MM.1S (cell line): ENCODE measurements at regions not wholly inside any gene's neighbourhood (a gene's known extent, or its start where the extent isn't known, plus 50 kb on each side); places are given as distances from the start of the nearest gene placed in this dataset.

Experiments
- DNase-seq: peaks from one replicate; pipeline ENCODE4 v3.0.0-alpha.2; 2015
- H2AFZ ChIP-seq: fragments of 300-600 bp; sonication (generic); 2 replicates; pipeline ENCODE4 v1.6.0; 2016; ENCODE audit warnings: antibody characterized with exemption, low read length
- H3F3A ChIP-seq: fragments of 300-600 bp; sonication (generic); 2 replicates; pipeline ENCODE4 v1.6.1; 2016; ENCODE audit warnings: mild to moderate bottlenecking, antibody characterized with exemption, low read length, moderate library complexity, mixed read lengths; ENCODE audit not compliant: insufficient read depth
- H3K27ac ChIP-seq: fragments of 300-600 bp; sonication (generic); 2 replicates; pipeline ENCODE4 v1.5.1; 2016; ENCODE audit warnings: mild to moderate bottlenecking, low read length
- H3K27me3 ChIP-seq: fragments of 300-600 bp; sonication (generic); replicated peaks from 2 replicates; pipeline ENCODE4 v1.6.0; 2016; ENCODE audit warnings: low read length; ENCODE audit not compliant: insufficient read depth
- H3K36me3 ChIP-seq: fragments of 300-600 bp; sonication (generic); replicated peaks from 2 replicates; pipeline ENCODE4 v1.6.1; 2016; ENCODE audit warnings: mild to moderate bottlenecking, low read length, mixed read lengths; ENCODE audit not compliant: insufficient read depth
- H3K4me1 ChIP-seq: fragments of 300-600 bp; sonication (generic); 2 replicates; pipeline ENCODE4 v1.6.1; 2016; ENCODE audit warnings: low read length, mixed read lengths
- H3K4me2 ChIP-seq: fragments of 300-600 bp; sonication (generic); 2 replicates; pipeline ENCODE4 v1.6.0; 2016; ENCODE audit warnings: low read depth, low read length
- H3K4me3 ChIP-seq: fragments of 300-600 bp; sonication (generic); 2 replicates; pipeline ENCODE4 v1.5.1; 2016; ENCODE audit warnings: low read length, mixed read lengths
- H3K79me2 ChIP-seq: fragments of 300-600 bp; sonication (generic); 2 replicates; pipeline ENCODE4 v1.6.1; 2016; ENCODE audit warnings: mixed run types, low read length, mixed read lengths
- H3K9ac ChIP-seq: fragments of 300-600 bp; sonication (generic); 2 replicates; pipeline ENCODE4 v1.6.1; 2016; ENCODE audit warnings: low read length, mixed read lengths
- H3K9me2 ChIP-seq: fragments of 300-600 bp; sonication (generic); replicated peaks from 2 replicates; pipeline ENCODE4 v1.6.1; 2016; ENCODE audit warnings: mild to moderate bottlenecking, low read length, mixed read lengths; ENCODE audit not compliant: insufficient read depth
- H3K9me3 ChIP-seq: fragments of 300-600 bp; sonication (generic); replicated peaks from 2 replicates; pipeline ENCODE4 v1.6.1; 2016; ENCODE audit warnings: mild to moderate bottlenecking, low read length, mixed read lengths; ENCODE audit not compliant: insufficient read depth
- H4K20me1 ChIP-seq: fragments of 300-600 bp; sonication (generic); 2 replicates; pipeline ENCODE4 v1.6.1; 2016; ENCODE audit warnings: mild to moderate bottlenecking, low read length, moderate library complexity, mixed read lengths; ENCODE audit not compliant: insufficient read depth
- EZH2 ChIP-seq: fragments of 300-600 bp; sonication (generic); optimal IDR thresholded peaks from 2 replicates; pipeline ENCODE3; 2017; ENCODE audit warnings: low read depth, mild to moderate bottlenecking, antibody characterized with exemption, low read length, mixed read lengths
- EZH2phosphoT487 ChIP-seq: fragments of 300-600 bp; sonication (generic); IDR thresholded peaks from 2 replicates; pipeline ENCODE4 v1.6.1; 2018; ENCODE audit warnings: antibody characterized with exemption, low read length
- TF ChIP-seq, protein P1 (sequence below): fragments of 300-600 bp; sonication (generic); IDR thresholded peaks from 2 replicates; pipeline ENCODE4 v1.5.1; 2016; ENCODE audit warnings: antibody characterized with exemption, low read length, mixed read lengths

DNA sequence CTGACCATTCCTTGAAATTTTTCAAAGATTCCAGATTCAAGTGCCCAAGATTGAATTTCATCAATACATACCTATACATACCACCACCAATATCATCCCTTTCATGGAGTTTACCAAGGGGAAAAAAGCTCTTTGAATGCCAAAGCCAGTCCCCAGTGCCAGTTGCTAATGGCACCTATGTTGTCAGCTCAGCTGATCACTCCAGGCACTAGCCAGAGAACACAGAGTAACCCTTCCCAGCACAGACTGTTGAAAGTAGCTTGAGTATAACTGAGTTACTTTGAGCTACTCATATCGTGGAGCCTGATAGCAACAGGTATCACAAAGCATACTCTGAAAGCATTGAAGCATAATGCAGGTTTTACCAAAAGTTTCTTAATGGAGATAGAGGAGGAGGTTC, 133.9 kb upstream of the NFIA start:
- no peaks in the 10 kb centered on the region for H3K27me3 ChIP-seq
- no peak overlapping the region for H3K4me3 ChIP-seq
- no peaks in the 10 kb centered on the region for H3K9me2 ChIP-seq
- no peaks in the 10 kb centered on the region for H3F3A ChIP-seq
- no peaks in the 10 kb centered on the region for H3K9me3 ChIP-seq
- no peak overlapping the region for H3K27ac ChIP-seq
- H3K4me1 ChIP-seq, result no peaks in the 10 kb centered on the region
- no peak for DNase-seq
- H3K4me2 ChIP-seq, result no peak overlapping the region
- no peak overlapping the region for H3K9ac ChIP-seq
- no peaks in the 10 kb centered on the region for H3K36me3 ChIP-seq
- no peaks in the 10 kb centered on the region for H4K20me1 ChIP-seq
- H3K79me2 ChIP-seq, result no peaks in the 10 kb centered on the region
- TF ChIP-seq, protein P1, sequence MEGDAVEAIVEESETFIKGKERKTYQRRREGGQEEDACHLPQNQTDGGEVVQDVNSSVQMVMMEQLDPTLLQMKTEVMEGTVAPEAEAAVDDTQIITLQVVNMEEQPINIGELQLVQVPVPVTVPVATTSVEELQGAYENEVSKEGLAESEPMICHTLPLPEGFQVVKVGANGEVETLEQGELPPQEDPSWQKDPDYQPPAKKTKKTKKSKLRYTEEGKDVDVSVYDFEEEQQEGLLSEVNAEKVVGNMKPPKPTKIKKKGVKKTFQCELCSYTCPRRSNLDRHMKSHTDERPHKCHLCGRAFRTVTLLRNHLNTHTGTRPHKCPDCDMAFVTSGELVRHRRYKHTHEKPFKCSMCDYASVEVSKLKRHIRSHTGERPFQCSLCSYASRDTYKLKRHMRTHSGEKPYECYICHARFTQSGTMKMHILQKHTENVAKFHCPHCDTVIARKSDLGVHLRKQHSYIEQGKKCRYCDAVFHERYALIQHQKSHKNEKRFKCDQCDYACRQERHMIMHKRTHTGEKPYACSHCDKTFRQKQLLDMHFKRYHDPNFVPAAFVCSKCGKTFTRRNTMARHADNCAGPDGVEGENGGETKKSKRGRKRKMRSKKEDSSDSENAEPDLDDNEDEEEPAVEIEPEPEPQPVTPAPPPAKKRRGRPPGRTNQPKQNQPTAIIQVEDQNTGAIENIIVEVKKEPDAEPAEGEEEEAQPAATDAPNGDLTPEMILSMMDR, result no peak
- no peak for TF ChIP-seq EZH2phosphoT487
- no peak for TF ChIP-seq EZH2
- H2AFZ ChIP-seq, result no peak overlapping the region

DNA sequence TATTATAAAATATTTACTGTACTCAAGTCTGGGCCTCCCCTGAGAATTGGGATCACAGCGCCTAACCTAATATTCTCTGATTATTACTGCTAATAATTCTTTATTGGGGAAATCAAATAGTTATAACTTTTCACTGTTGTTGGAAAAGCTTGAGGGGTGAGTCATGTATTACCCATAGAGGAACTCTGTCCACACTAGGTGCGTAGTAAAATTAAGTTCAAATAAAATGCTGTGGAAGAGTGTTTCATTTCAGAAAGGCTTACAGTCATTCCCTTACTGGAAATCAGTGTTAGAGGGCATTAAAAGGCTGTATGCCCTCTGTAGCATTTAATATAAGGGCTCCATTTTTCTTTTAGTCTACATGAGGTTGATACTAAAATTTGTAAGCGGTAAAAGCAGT, 135.0 kb upstream of the NFIA start:
- Histone ChIP-seq H4K20me1 (no peaks in the 10 kb centered on the region), H3K27ac (no peak overlapping the region), H3K79me2 (no peaks in the 10 kb centered on the region), H3F3A (no peaks in the 10 kb centered on the region), H3K4me3 (no peak overlapping the region), H2AFZ (no peak overlapping the region), H3K36me3 (no peaks in the 10 kb centered on the region), H3K9me3 (no peaks in the 10 kb centered on the region), H3K27me3 (no peaks in the 10 kb centered on the region), H3K4me2 (no peak overlapping the region), H3K9me2 (no peaks in the 10 kb centered on the region), H3K9ac (no peak overlapping the region), H3K4me1 (no peaks in the 10 kb centered on the region)
- DNase-seq, result no peak
- TF ChIP-seq EZH2 (no peak), EZH2phosphoT487 (no peak)
- TF ChIP-seq, protein P1, result no peak

DNA sequence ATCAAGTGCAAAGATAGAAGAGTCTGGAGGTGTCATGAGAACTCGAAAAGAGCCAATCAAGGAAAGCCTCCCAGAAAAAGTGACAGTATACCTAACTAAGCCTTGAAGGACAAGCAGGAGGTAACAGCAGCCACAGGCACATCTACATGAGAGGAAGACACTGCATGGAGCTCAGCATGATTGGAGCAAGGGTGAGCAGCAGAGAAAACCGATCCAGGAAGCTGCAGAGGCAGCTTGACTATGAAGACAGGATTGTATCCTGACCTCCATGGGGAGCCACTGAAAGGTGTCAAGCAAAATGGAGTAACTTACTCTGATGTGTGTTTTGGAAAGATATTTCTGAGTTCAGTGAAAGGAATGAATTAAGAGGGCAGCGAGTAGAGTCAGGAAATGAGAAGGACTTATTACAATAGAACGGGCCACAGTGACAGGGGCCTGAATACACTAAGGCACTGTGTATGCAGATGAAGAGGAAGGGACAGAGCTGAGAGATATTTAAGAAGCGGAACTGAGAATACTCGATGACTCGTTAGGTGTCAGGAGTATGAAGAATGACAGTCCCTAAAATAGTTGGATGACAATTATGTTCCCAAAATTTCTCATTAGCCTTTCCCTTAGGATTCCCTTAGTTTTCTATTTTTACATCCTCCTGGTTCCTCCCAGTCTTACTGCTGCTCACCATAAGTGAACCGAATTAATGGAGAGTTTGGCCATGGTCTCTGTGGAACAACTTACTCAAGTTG, 139.3 kb upstream of the NFIA start:
- TF ChIP-seq EZH2phosphoT487 (no peak), EZH2 (no peak)
- TF ChIP-seq, protein P1, result no peak
- Histone ChIP-seq H3K9me2 (no peaks in the 10 kb centered on the region), H3K4me1 (no peaks in the 10 kb centered on the region), H3F3A (no peaks in the 10 kb centered on the region), H2AFZ (no peak overlapping the region), H3K4me3 (no peak overlapping the region), H4K20me1 (no peaks in the 10 kb centered on the region), H3K9ac (no peak overlapping the region), H3K9me3 (no peaks in the 10 kb centered on the region), H3K27me3 (no peaks in the 10 kb centered on the region), H3K27ac (no peak overlapping the region), H3K79me2 (no peaks in the 10 kb centered on the region), H3K4me2 (no peak overlapping the region), H3K36me3 (no peaks in the 10 kb centered on the region)
- no peak for DNase-seq
